ENCODE measurements at regions not wholly inside any gene's neighbourhood (a gene's known extent, or its start where the extent isn't known, plus 50 kb on each side); places are given as distances from the start of the nearest gene placed in this dataset.

- TF ChIP-seq, protein P1, sequence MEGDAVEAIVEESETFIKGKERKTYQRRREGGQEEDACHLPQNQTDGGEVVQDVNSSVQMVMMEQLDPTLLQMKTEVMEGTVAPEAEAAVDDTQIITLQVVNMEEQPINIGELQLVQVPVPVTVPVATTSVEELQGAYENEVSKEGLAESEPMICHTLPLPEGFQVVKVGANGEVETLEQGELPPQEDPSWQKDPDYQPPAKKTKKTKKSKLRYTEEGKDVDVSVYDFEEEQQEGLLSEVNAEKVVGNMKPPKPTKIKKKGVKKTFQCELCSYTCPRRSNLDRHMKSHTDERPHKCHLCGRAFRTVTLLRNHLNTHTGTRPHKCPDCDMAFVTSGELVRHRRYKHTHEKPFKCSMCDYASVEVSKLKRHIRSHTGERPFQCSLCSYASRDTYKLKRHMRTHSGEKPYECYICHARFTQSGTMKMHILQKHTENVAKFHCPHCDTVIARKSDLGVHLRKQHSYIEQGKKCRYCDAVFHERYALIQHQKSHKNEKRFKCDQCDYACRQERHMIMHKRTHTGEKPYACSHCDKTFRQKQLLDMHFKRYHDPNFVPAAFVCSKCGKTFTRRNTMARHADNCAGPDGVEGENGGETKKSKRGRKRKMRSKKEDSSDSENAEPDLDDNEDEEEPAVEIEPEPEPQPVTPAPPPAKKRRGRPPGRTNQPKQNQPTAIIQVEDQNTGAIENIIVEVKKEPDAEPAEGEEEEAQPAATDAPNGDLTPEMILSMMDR (IDR thresholded peaks at IDR 0.05; ENCODE audit: extremely low read depth in 1 of 2, insufficient read depth in 1 of 2, low read depth in 1 of 2, low read length in 2 of 2), result no peak
- no peak for TF ChIP-seq POLR2A (IDR thresholded peaks at IDR 0.05; ENCODE audit: low read depth, low read length)
Observed at GRCh38 chr5:4639946-4640345, 500.2 kb upstream of the ADAMTS16 start.
